CD4-positive, alpha-beta T cell treated with Interleukin-1 beta for 1 hour (primary cell): ENCODE measurements at regions not wholly inside any gene's neighbourhood (a gene's known extent, or its start where the extent isn't known, plus 50 kb on each side); places are given as distances from the start of the nearest gene placed in this dataset.
"Not testable (repeated sequence)": the region's sequence is repeated elsewhere in the genome, so short reads cannot be mapped to it uniquely, and the experiment has no call there.

Experiments
- DNase-seq, 2 donors: peaks; one replicate each; pipeline ENCODE4 v3.0.0-alpha.2; 2020 to 2022

DNA sequence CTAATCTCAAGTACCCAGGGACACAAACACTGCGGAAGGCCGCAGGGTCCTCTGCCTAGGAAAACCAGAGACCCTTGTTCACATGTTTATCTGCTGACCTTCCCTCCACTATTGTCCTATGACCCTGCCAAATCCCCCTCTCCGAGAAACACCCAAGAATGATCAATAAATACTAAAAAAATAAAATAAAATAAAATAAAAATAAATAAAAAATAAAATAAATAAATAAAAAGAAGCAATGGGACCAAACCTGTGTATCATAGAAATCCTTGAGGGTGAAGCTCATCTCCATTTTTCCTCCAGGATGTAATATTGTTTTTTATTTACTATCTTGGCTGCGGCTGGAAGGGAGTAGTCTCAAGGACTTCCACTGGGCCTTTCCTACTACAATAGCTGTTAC is 82.0 kb upstream of the CMKLR1 start:
- not testable (repeated sequence) for DNase-seq

DNA sequence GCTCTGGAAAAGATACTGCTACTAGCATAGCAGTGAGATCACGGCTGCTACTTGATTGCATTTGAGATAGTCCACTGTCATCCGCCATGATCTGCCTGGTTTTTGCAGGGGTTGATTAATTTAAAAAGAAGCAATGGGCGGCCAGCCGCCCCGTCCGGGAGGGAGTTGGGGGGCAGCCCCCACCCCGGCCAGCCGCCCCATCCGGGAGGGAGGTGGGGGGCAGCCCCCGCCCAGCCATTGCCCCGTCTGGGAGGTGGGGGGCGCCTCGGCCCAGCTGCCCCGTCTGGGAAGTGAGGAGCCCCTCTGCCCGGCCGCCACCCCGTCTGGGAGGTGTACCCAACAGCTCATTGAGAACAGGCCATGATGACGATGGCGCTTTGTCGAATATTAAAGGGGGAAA is 81.3 kb upstream of the CMKLR1 start:
- DNase-seq = not testable (repeated sequence)

- no peak for DNase-seq
These were observed 80.8 kb upstream of the CMKLR1 start for GRCh38 chr12:108419949-108420348.

DNA sequence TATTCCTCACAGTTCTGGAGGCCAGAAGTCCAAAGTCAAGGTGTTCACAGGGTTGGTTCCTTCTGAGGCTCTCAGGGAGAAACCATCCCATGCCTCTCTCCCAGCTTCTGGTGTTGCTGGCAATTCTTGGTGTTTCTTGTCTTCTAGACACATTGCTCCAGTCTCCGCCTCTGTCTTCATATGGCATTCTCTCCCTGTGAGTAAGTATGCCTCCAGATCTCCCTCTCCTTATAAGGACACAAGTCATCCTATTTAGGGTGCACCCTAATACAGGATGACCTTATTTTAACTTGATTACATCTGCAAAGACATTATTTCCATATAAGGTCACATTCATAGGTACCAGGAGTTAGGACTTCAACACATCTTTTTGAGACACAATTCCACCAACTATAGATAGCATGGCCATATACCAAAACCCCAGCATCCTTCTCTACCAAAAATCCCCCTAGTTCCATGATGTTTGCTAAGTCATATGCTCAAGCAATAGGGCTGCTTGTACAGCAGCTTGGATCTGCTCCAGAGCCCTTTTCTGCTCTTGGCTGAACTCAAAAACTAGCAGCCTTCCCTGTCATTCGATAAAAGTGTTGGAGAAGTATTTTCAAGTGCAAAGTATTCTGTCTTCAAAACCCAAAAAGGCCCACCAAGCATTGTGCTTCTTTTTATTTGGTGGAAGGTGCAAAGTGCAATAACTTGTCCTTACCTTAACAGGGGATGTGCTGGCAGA is 79.2 kb upstream of the CMKLR1 start:
- DNase-seq = no peak

DNA sequence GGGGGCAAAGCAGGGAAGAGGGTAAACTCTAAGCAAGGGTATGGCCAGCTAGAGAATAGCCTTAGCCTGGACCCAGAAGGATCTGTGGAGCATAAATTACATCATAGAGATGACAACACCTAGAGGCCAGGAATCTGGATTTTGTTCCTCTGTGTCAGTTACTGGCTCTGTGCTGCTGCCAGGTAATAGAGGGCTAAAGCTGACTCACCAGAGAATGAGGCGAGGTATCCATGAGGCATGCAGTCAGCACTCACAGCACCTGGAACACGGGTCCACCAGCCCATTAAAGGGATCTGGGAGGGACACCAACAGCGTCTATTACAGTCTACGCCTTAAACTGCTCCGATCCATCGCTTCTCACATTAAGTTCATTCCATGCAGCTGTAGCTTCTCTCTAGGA is 74.9 kb upstream of the CMKLR1 start:
- no peak for DNase-seq

DNA sequence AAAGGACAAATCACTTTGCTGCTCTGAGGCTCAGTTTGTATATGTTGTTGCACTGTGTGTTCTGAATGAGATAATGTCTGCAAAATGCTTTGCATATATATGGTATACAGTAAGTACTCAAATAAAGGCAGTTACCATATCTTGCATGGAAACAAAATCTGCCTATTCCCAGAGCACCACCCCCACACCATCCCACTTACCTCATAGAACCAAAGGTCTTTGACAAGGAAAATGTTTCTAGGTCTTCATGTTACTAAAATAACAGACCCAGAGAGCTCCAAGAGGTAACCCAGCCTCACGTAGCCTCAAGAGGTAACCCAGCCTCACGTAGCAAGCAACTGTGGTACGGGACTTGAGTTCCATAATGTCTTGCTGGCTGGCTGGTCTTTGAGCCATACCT is 71.6 kb upstream of the CMKLR1 start:
- DNase-seq = no peak

GRCh38 chr12:108409481-108409880 is 70.4 kb upstream of the CMKLR1 start:
- DNase-seq = no peak

DNA sequence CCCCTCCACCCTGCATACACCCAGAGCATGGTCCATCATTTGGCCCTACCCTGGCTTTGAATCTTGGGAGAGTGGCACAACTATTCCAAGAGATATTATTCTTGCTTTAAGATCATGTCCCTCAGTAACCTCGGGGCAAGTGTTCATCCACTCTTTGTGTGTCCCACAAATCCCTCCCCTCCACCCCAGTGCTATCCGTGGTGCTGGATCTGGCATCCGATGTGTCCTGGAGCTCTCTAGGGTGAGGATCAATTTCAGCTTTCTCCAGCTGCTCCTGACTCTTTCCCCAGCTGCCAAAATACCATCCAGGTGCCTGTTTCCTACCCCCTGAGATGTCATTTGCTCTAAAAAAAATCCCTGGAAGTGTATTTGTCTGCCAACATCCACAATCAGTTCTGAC is 64.8 kb upstream of the CMKLR1 start:
- no peak for DNase-seq

GRCh38 chr12:108401964-108402363 is 62.9 kb upstream of the CMKLR1 start:
- DNase-seq = no peak

DNA sequence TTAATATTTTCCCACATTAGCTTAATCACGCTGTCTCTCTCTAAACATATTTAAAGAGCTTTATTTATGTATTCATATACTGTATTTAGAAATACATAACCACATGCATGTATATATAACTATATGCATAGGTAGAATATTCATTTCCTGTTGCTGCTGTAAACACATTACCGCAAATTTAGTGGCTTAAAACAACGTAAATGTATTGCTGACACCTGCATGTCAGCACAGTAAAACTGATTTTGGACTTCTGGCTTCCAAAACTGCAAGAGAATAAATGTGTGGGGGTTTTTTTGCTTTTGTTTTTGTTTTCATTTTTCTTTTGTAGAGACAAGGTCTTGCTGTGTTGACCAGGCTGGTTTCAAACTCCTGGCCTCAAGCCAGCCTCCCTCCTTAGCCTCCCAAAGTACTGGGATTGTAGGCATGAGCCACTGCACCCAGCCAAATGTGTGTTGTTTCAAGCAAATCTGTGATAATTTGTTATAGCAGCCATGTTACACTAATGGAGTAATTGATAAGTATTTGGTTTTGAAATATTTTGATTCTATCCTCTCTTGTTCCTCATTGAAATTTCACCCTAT is 61.9 kb upstream of the CMKLR1 start:
- DNase-seq = no peak

DNA sequence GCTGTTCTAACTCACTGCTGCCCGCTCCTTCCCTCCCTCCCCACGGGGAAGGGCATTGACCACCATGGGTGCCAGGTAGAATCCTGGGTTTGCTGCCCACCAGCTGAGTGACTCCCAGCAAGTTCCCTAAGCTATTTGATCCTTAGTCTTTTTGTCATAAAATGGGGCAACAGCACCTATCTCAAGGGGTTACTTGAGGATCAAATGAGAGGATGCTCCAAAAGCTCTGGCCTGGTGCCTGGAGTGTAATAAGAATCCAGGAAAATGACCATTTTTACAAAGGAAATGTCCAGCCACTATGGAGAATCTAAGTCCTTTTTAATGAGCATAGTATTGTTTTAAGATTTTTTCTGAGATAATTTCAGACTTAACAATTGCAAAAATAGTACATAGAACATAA is 61.4 kb upstream of the CMKLR1 start:
- no peak for DNase-seq

DNA sequence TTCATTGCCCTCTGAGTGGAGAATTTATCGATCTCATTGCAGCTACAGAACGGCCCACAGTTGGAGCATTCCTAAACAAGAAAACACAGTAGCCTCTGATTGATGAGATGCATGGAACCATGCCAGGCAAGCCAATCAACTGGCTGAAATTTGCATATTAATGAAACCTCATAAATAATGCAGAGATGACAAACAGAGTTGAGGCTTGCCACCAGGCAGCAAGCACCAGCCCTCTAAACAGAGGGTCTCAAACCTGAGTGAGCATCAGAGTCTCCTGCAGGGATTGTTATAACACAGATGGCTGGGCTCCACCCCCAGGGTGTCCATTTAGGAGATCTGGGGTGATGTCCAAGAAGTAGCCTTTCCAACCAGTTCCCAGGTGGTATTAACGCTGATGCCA is 60.9 kb upstream of the CMKLR1 start:
- no peak for DNase-seq

GRCh38 chr12:108399514-108399913 is 60.4 kb upstream of the CMKLR1 start:
- no peak for DNase-seq

DNA sequence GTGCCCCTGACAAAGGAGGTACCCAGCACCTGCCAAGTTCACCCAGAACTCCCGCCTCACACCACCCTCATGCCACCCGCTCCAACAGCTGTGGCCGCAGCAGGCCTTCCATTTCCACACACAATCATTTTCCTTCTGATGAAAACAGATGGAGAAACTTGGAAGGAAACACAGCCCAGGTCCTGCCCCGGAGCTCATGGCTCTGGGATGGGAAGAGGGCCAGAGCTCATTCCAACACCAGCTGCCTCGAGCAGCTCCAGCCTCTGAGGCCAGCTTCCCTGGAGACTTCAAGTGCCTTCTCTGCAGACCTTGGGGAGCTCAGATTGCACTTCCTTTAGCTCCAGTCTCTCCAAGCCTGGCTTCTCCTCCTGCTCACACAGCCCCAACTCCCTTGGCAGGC is 55.1 kb upstream of the CMKLR1 start:
- no peak for DNase-seq

- DNase-seq = no peak
These were observed 53.2 kb upstream of the CMKLR1 start for GRCh38 chr12:108392284-108392683.

- DNase-seq = no peak
These were observed 51.5 kb upstream of the CMKLR1 start for GRCh38 chr12:108390495-108391203.

DNA sequence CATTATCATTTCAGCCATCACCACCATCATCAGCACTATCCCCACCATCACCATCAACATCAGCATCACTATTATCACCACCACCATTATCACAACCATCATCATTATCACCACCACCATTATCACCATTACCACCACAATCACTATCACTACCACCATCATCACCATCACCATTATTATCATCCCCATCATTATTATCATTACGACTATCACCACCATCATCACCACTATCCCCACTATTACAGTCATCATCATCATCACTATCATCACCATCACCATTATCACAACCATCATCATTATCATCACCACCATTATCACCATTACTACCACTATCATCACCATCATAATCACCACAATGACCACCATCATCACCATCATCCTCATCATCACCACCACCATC is 50.4 kb upstream of the CMKLR1 start:
- no peak for DNase-seq
